Stomach (tissue), 8 donors: ENCODE measurements at regions not wholly inside any gene's neighbourhood (a gene's known extent, or its start where the extent isn't known, plus 50 kb on each side); places are given as distances from the start of the nearest gene placed in this dataset.

Experiments used
- DNase-seq, 2 donors: peaks; one replicate each; pipeline versions ENCODE4 v3.0.0 to v3.0.0-alpha.2; 2013 to 2019
- H3K27ac ChIP-seq, 5 donors: fragments of 200-600 bp in 4 of 5; sonication (generic) in 4 of 5; one replicate each; pipeline ENCODE4 v1.5.1; 2013 to 2019; ENCODE audit warnings: mild to moderate bottlenecking in 1 of 5, moderate library complexity in 1 of 5
- H3K27me3 ChIP-seq, 3 donors: fragments of 200-600 bp; sonication (generic); one replicate each; pipeline ENCODE4 v1.5.1; 2017 to 2019; ENCODE audit warnings: mixed run types in 1 of 3
- H3K36me3 ChIP-seq, 4 donors: fragments of 200-600 bp; sonication (generic); 1 replicate in 3 of 4; 2 replicates in 1 of 4; pipeline ENCODE4 v1.5.1; 2016 to 2019
- H3K4me1 ChIP-seq, 4 donors: fragments of 200-600 bp; sonication (generic); one replicate each; pipeline ENCODE4 v1.5.1; 2016 to 2019
- H3K4me3 ChIP-seq, 4 donors: fragments of 200-600 bp; sonication (generic) in 3 of 4; one replicate each; pipeline ENCODE4 v1.5.1; 2016 to 2019; ENCODE audit warnings: mild to moderate bottlenecking in 1 of 4
- H3K9me3 ChIP-seq, 4 donors: fragments of 200-600 bp; sonication (generic); one replicate each; pipeline ENCODE4 v1.5.1; 2016 to 2019
- CTCF ChIP-seq, 7 experiments: fragments of 450-650 bp in 4 of 7; fragments of 200-600 bp in 3 of 7; sonication (generic) in 3 of 7; IDR thresholded peaks; one replicate each; pipeline ENCODE4 v1.5.1; 2016 to 2019; ENCODE audit warnings: antibody characterized with exemption in 7 of 7, control low read depth in 2 of 7, mild to moderate bottlenecking in 1 of 7
- EP300 ChIP-seq: sonication (generic); formaldehyde crosslinking; IDR thresholded peaks from one replicate; pipeline ENCODE4 v1.6.1; 2017; ENCODE audit warnings: antibody characterized with exemption
- POLR2A ChIP-seq, 4 donors: fragments of 450-650 bp; IDR thresholded peaks; one replicate each; pipeline ENCODE4 v1.6.1; 2016; ENCODE audit warnings: antibody characterized with exemption in 4 of 4, control low read depth in 2 of 4, mild to moderate bottlenecking in 1 of 4, moderate library complexity in 1 of 4
- POLR2AphosphoS5 ChIP-seq, 3 donors: sonication (generic); formaldehyde crosslinking; IDR thresholded peaks; one replicate each; pipeline ENCODE4 v1.6.1; 2016; ENCODE audit warnings: antibody characterized with exemption in 3 of 3
- WGBS, 5 donors: extraction: QIAGEN DNeasy Blood & Tissue Kit in 3 of 5; methylation state at CpG; one replicate each; pipeline versions ENCODE4 v1.1.5 to v1.1.7; 2013 to 2018; 5-methylcytosine and 5-hydroxymethylcytosine counted together
- intact Hi-C: fragments of 100-400 bp; cut with DNase I; formaldehyde crosslinking; loops from one replicate; pipeline ENCODE4 v1.15.1; 2023; ENCODE audit warnings: low total_unique reads
- donor health status: healthy with polysubstance abuse.
- donor health status: Bipolar disorder and iron deficiency.
- donor health status: healthy.

GRCh38 chr7:118053353-118053752 is 130.6 kb upstream of the LSM8 start:
- H3K9me3 ChIP-seq: no peaks in the 10 kb centered on the region
- no peak for DNase-seq
- no peak overlapping the region for H3K4me3 ChIP-seq
- TF ChIP-seq POLR2AphosphoS5 (IDR thresholded peaks at IDR 0.05) (no peak), EP300 (no peak), POLR2A (IDR thresholded peaks at IDR 0.05) (no peak), CTCF (IDR thresholded peaks at IDR 0.05) (no peak)
- no peaks in the 10 kb centered on the region for H3K27me3 ChIP-seq
- H3K36me3 ChIP-seq: no peaks in the 10 kb centered on the region
- no peak overlapping the region for H3K27ac ChIP-seq
- intact Hi-C loops: no loop called here
- WGBS, 5 donors: 77 to 87% (median 84%) methylated on average over 4 of the region's 4 CpGs
- no peaks in the 10 kb centered on the region for H3K4me1 ChIP-seq

- no peak for DNase-seq
- Histone ChIP-seq H3K4me3 (no peak overlapping the region), H3K9me3 (no peaks in the 10 kb centered on the region), H3K27ac (no peak overlapping the region), H3K36me3 (no peaks in the 10 kb centered on the region), H3K4me1 (no peaks in the 10 kb centered on the region), H3K27me3 (no peaks in the 10 kb centered on the region)
- TF ChIP-seq EP300: no peak
- intact Hi-C loops: no loop called here
- WGBS, 5 donors: 82 to 96% (median 85%) methylated on average over 2 of the region's 2 CpGs
Observed at GRCh38 chr7:118054529-118054928, 129.4 kb upstream of the LSM8 start.

GRCh38 chr7:118055647-118056046 is 128.3 kb upstream of the LSM8 start:
- WGBS, 5 donors: 74 to 85% (median 77%) methylated on average over 3 of the region's 3 CpGs
- Histone ChIP-seq H3K36me3 (no peaks in the 10 kb centered on the region), H3K9me3 (no peaks in the 10 kb centered on the region), H3K4me1 (no peaks in the 10 kb centered on the region), H3K27ac (no peak overlapping the region), H3K27me3 (no peaks in the 10 kb centered on the region), H3K4me3 (no peak overlapping the region)
- TF ChIP-seq POLR2AphosphoS5 (IDR thresholded peaks at IDR 0.05) (no peak), CTCF (IDR thresholded peaks at IDR 0.05) (no peak), EP300 (no peak), POLR2A (IDR thresholded peaks at IDR 0.05) (no peak)
- DNase-seq: no peak
- intact Hi-C loops: no loop called here

- Histone ChIP-seq H3K36me3 (no peaks in the 10 kb centered on the region), H3K27me3 (no peaks in the 10 kb centered on the region)
Observed at GRCh38 chr7:118057404-118057803, 126.6 kb upstream of the LSM8 start.

More at GRCh38 chr7:118057404-118057803, 126.6 kb upstream of the LSM8 start:
- Histone ChIP-seq H3K4me3 (no peak overlapping the region), H3K4me1 (no peaks in the 10 kb centered on the region), H3K9me3 (no peaks in the 10 kb centered on the region), H3K27ac (no peak overlapping the region)
- WGBS, 5 donors: 80 to 86% (median 84%) methylated on average over 5 of the region's 5 CpGs
- DNase-seq: no peak
- intact Hi-C loops: no loop called here
- TF ChIP-seq POLR2AphosphoS5 (IDR thresholded peaks at IDR 0.05): no peak
- TF ChIP-seq POLR2A (IDR thresholded peaks at IDR 0.05): no peak
- TF ChIP-seq CTCF (IDR thresholded peaks at IDR 0.05): no peak
- no peak for TF ChIP-seq EP300
